Spleen (tissue), 7 donors: ENCODE measurements at regions not wholly inside any gene's neighbourhood (a gene's known extent, or its start where the extent isn't known, plus 50 kb on each side); places are given as distances from the start of the nearest gene placed in this dataset.

Experiments used
- POLR2A ChIP-seq, 3 donors: fragments of 450-650 bp; IDR thresholded peaks; one replicate each; pipeline ENCODE4 v1.5.1; 2017; ENCODE audit warnings: antibody characterized with exemption in 3 of 3, mild to moderate bottlenecking in 1 of 3
- POLR2AphosphoS5 ChIP-seq, 3 donors: sonication (generic); formaldehyde crosslinking; IDR thresholded peaks; one replicate each; pipeline ENCODE4 v1.5.1; 2017; ENCODE audit warnings: antibody characterized with exemption in 3 of 3
- TF ChIP-seq, protein P1 (sequence below), 11 experiments: fragments of 200-600 bp in 7 of 11; fragments of 450-650 bp in 4 of 11; sonication (generic) in 4 of 11; IDR thresholded peaks in 8 of 11; conservative IDR thresholded peaks in 3 of 11; 1 replicate in 7 of 11; 2 replicates in 4 of 11; pipeline versions ENCODE4 v1.4.0 to v1.8.0; 2016 to 2021; ENCODE audit warnings: antibody characterized with exemption in 11 of 11, inconsistent platforms in 4 of 11, mild to moderate bottlenecking in 1 of 11
- donor health status: DM: no; HTN: no; CAD: no; lungs with moderate emphysema.
- donor health status: DM: no; HTN: no; CAD: no.
- donor health status: DM: no; HTN: no; CAD: no.

GRCh38 chr3:41011854-41012253 is 187.5 kb upstream of the CTNNB1 start:
- TF ChIP-seq, protein P1, sequence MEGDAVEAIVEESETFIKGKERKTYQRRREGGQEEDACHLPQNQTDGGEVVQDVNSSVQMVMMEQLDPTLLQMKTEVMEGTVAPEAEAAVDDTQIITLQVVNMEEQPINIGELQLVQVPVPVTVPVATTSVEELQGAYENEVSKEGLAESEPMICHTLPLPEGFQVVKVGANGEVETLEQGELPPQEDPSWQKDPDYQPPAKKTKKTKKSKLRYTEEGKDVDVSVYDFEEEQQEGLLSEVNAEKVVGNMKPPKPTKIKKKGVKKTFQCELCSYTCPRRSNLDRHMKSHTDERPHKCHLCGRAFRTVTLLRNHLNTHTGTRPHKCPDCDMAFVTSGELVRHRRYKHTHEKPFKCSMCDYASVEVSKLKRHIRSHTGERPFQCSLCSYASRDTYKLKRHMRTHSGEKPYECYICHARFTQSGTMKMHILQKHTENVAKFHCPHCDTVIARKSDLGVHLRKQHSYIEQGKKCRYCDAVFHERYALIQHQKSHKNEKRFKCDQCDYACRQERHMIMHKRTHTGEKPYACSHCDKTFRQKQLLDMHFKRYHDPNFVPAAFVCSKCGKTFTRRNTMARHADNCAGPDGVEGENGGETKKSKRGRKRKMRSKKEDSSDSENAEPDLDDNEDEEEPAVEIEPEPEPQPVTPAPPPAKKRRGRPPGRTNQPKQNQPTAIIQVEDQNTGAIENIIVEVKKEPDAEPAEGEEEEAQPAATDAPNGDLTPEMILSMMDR (IDR thresholded peaks at IDR 0.05 in 8 of 11, conservative IDR thresholded peaks at IDR 0.05 in 3 of 11), result no peak
- TF ChIP-seq POLR2A (IDR thresholded peaks at IDR 0.05) (no peak), POLR2AphosphoS5 (IDR thresholded peaks at IDR 0.05) (no peak)
